HEK293 (cell line): ENCODE measurements at regions not wholly inside any gene's neighbourhood (a gene's known extent, or its start where the extent isn't known, plus 50 kb on each side); places are given as distances from the start of the nearest gene placed in this dataset.
"Not testable (repeated sequence)": the region's sequence is repeated elsewhere in the genome, so short reads cannot be mapped to it uniquely, and the experiment has no call there.

Experiments used
- CTCF ChIP-seq: fragments of 450-650 bp; formaldehyde crosslinking; IDR thresholded peaks from 2 replicates; pipeline ENCODE4 v1.5.1; 2016; ENCODE audit warnings: missing biosample characterization, missing genetic modification characterization
- WT1 ChIP-seq: fragments of 450-650 bp; formaldehyde crosslinking; IDR thresholded peaks from 2 replicates; pipeline ENCODE4 v1.5.1; 2016; ENCODE audit warnings: missing biosample characterization, missing genetic modification characterization
- YY1 ChIP-seq: fragments of 450-650 bp; formaldehyde crosslinking; IDR thresholded peaks from 2 replicates; pipeline ENCODE4 v1.5.1; 2018; ENCODE audit warnings: missing biosample characterization, missing genetic modification characterization
- ZSCAN18 ChIP-seq: fragments of 450-650 bp; formaldehyde crosslinking; IDR thresholded peaks from 2 replicates; pipeline ENCODE4 v1.5.1; 2016; ENCODE audit warnings: missing biosample characterization, missing genetic modification characterization
- ZSCAN23 ChIP-seq: fragments of 450-650 bp; formaldehyde crosslinking; IDR thresholded peaks from 2 replicates; pipeline ENCODE4 v1.5.1; 2016; ENCODE audit warnings: missing biosample characterization, missing genetic modification characterization

GRCh38 chr20:4430826-4431225 lies 181.7 kb upstream of the ADRA1D start:
- not testable (repeated sequence) for TF ChIP-seq WT1; ZSCAN18 (tag by site-specific recombination); ZSCAN23 (tag by site-specific recombination); CTCF (tag by site-specific recombination); YY1
